ENCODE measurements at regions not wholly inside any gene's neighbourhood (a gene's known extent, or its start where the extent isn't known, plus 50 kb on each side); places are given as distances from the start of the nearest gene placed in this dataset.
"Not testable (repeated sequence)": the region's sequence is repeated elsewhere in the genome, so short reads cannot be mapped to it uniquely, and the experiment has no call there.

- H3K4me3 ChIP-seq (ENCODE audit: low read length): no peak overlapping the region
- H3K36me3 ChIP-seq (ENCODE audit: control insufficient read depth, low read depth, low read length): no peaks in the 10 kb centered on the region
Observed at GRCh38 chr9:25381141-25381540, 297.1 kb downstream of the TUSC1 start.

GRCh38 chr9:25377039-25377438 is 301.2 kb downstream of the TUSC1 start:
- Histone ChIP-seq H3K4me1 (ENCODE audit: control insufficient read depth, low read depth, low read length) (no peaks in the 10 kb centered on the region), H3K27ac (ENCODE audit: low read length) (no peak overlapping the region), H3K27me3 (ENCODE audit: control insufficient read depth, insufficient read depth, low read length) (no peaks in the 10 kb centered on the region), H3K9me3 (ENCODE audit: control insufficient read depth, low read depth, low read length) (no peaks in the 10 kb centered on the region), H3K4me3 (ENCODE audit: low read length) (no peak overlapping the region), H3K9ac (ENCODE audit: low read length) (no peak overlapping the region), H3K36me3 (ENCODE audit: control insufficient read depth, low read depth, low read length) (no peaks in the 10 kb centered on the region)

More at GRCh38 chr9:25381141-25381540, 297.1 kb downstream of the TUSC1 start:
- H3K27me3 ChIP-seq (ENCODE audit: control insufficient read depth, insufficient read depth, low read length): no peaks in the 10 kb centered on the region
- no peak overlapping the region for H3K27ac ChIP-seq (ENCODE audit: low read length)
- H3K9me3 ChIP-seq (ENCODE audit: control insufficient read depth, low read depth, low read length): no peaks in the 10 kb centered on the region
- H3K9ac ChIP-seq (ENCODE audit: low read length): no peak overlapping the region
- no peaks in the 10 kb centered on the region for H3K4me1 ChIP-seq (ENCODE audit: control insufficient read depth, low read depth, low read length)

GRCh38 chr9:25374281-25374680 is 304.0 kb downstream of the TUSC1 start:
- H3K36me3 ChIP-seq (ENCODE audit: control insufficient read depth, low read depth, low read length): no peaks in the 10 kb centered on the region
- H3K27me3 ChIP-seq (ENCODE audit: control insufficient read depth, insufficient read depth, low read length): no peaks in the 10 kb centered on the region
- H3K4me1 ChIP-seq (ENCODE audit: control insufficient read depth, low read depth, low read length): no peaks in the 10 kb centered on the region
- H3K9ac ChIP-seq (ENCODE audit: low read length): no peak overlapping the region
- no peak overlapping the region for H3K27ac ChIP-seq (ENCODE audit: low read length)
- H3K9me3 ChIP-seq (ENCODE audit: control insufficient read depth, low read depth, low read length): no peaks in the 10 kb centered on the region
- H3K4me3 ChIP-seq (ENCODE audit: low read length): no peak overlapping the region

GRCh38 chr9:25366906-25367305 is 311.3 kb downstream of the TUSC1 start:
- no peaks in the 10 kb centered on the region for H3K27me3 ChIP-seq (ENCODE audit: control insufficient read depth, insufficient read depth, low read length)
- H3K9me3 ChIP-seq (ENCODE audit: control insufficient read depth, low read depth, low read length): no peaks in the 10 kb centered on the region
- no peaks in the 10 kb centered on the region for H3K4me1 ChIP-seq (ENCODE audit: control insufficient read depth, low read depth, low read length)
- no peak overlapping the region for H3K27ac ChIP-seq (ENCODE audit: low read length)
- H3K4me3 ChIP-seq (ENCODE audit: low read length): no peak overlapping the region
- no peak overlapping the region for H3K9ac ChIP-seq (ENCODE audit: low read length)
- no peaks in the 10 kb centered on the region for H3K36me3 ChIP-seq (ENCODE audit: control insufficient read depth, low read depth, low read length)

GRCh38 chr9:25353783-25354182 is 324.5 kb downstream of the TUSC1 start:
- H3K27ac ChIP-seq (ENCODE audit: low read length): no peak overlapping the region
- H3K9ac ChIP-seq (ENCODE audit: low read length): no peak overlapping the region
- H3K4me3 ChIP-seq (ENCODE audit: low read length): no peak overlapping the region
- H3K27me3 ChIP-seq (ENCODE audit: control insufficient read depth, insufficient read depth, low read length): no peaks in the 10 kb centered on the region
- no peaks in the 10 kb centered on the region for H3K4me1 ChIP-seq (ENCODE audit: control insufficient read depth, low read depth, low read length)
- peaks cover 14% of the 10 kb centered on the region for H3K9me3 ChIP-seq (ENCODE audit: control insufficient read depth, low read depth, low read length)
- H3K36me3 ChIP-seq (ENCODE audit: control insufficient read depth, low read depth, low read length): no peaks in the 10 kb centered on the region

GRCh38 chr9:25350011-25350410 is 328.2 kb downstream of the TUSC1 start:
- Histone ChIP-seq H3K27me3 (ENCODE audit: control insufficient read depth, insufficient read depth, low read length) (no peaks in the 10 kb centered on the region), H3K9ac (ENCODE audit: low read length) (no peak overlapping the region), H3K27ac (ENCODE audit: low read length) (no peak overlapping the region), H3K4me1 (ENCODE audit: control insufficient read depth, low read depth, low read length) (no peaks in the 10 kb centered on the region), H3K36me3 (ENCODE audit: control insufficient read depth, low read depth, low read length) (no peaks in the 10 kb centered on the region), H3K9me3 (ENCODE audit: control insufficient read depth, low read depth, low read length) (no peaks in the 10 kb centered on the region), H3K4me3 (ENCODE audit: low read length) (no peak overlapping the region)

GRCh38 chr9:25322142-25322541 is 356.1 kb downstream of the TUSC1 start:
- Histone ChIP-seq H3K4me3 (ENCODE audit: low read length) (no peak overlapping the region), H3K27ac (ENCODE audit: low read length) (no peak overlapping the region), H3K4me1 (ENCODE audit: control insufficient read depth, low read depth, low read length) (no peaks in the 10 kb centered on the region), H3K9me3 (ENCODE audit: control insufficient read depth, low read depth, low read length) (no peaks in the 10 kb centered on the region), H3K36me3 (ENCODE audit: control insufficient read depth, low read depth, low read length) (no peaks in the 10 kb centered on the region), H3K27me3 (ENCODE audit: control insufficient read depth, insufficient read depth, low read length) (no peaks in the 10 kb centered on the region), H3K9ac (ENCODE audit: low read length) (no peak overlapping the region)

GRCh38 chr9:25310961-25311360 is 367.3 kb downstream of the TUSC1 start:
- H3K36me3 ChIP-seq (ENCODE audit: control insufficient read depth, low read depth, low read length): no peaks in the 10 kb centered on the region
- no peaks in the 10 kb centered on the region for H3K4me1 ChIP-seq (ENCODE audit: control insufficient read depth, low read depth, low read length)
- H3K27ac ChIP-seq (ENCODE audit: low read length): no peak overlapping the region
- no peaks in the 10 kb centered on the region for H3K9me3 ChIP-seq (ENCODE audit: control insufficient read depth, low read depth, low read length)
- no peak overlapping the region for H3K9ac ChIP-seq (ENCODE audit: low read length)
- H3K27me3 ChIP-seq (ENCODE audit: control insufficient read depth, insufficient read depth, low read length): no peaks in the 10 kb centered on the region
- H3K4me3 ChIP-seq (ENCODE audit: low read length): no peak overlapping the region

- H3K27me3 ChIP-seq (ENCODE audit: control insufficient read depth, insufficient read depth, low read length): no peaks in the 10 kb centered on the region
- no peak overlapping the region for H3K9ac ChIP-seq (ENCODE audit: low read length)
- no peaks in the 10 kb centered on the region for H3K9me3 ChIP-seq (ENCODE audit: control insufficient read depth, low read depth, low read length)
- H3K27ac ChIP-seq (ENCODE audit: low read length): no peak overlapping the region
- H3K4me3 ChIP-seq (ENCODE audit: low read length): no peak overlapping the region
- no peaks in the 10 kb centered on the region for H3K36me3 ChIP-seq (ENCODE audit: control insufficient read depth, low read depth, low read length)
- no peaks in the 10 kb centered on the region for H3K4me1 ChIP-seq (ENCODE audit: control insufficient read depth, low read depth, low read length)
Observed at GRCh38 chr9:25308549-25308948, 369.7 kb downstream of the TUSC1 start.

- no peaks in the 10 kb centered on the region for H3K27me3 ChIP-seq (ENCODE audit: control insufficient read depth, insufficient read depth, low read length)
- H3K36me3 ChIP-seq (ENCODE audit: control insufficient read depth, low read depth, low read length): no peaks in the 10 kb centered on the region
- no peak overlapping the region for H3K4me3 ChIP-seq (ENCODE audit: low read length)
- no peak overlapping the region for H3K9ac ChIP-seq (ENCODE audit: low read length)
- no peaks in the 10 kb centered on the region for H3K4me1 ChIP-seq (ENCODE audit: control insufficient read depth, low read depth, low read length)
- H3K27ac ChIP-seq (ENCODE audit: low read length): no peak overlapping the region
- H3K9me3 ChIP-seq (ENCODE audit: control insufficient read depth, low read depth, low read length): no peaks in the 10 kb centered on the region
Observed at GRCh38 chr9:25302601-25303000, 375.6 kb downstream of the TUSC1 start.

- not testable (repeated sequence) for H3K27ac ChIP-seq (ENCODE audit: low read length); H3K9ac ChIP-seq (ENCODE audit: low read length); H3K4me3 ChIP-seq (ENCODE audit: low read length); H3K36me3 ChIP-seq (ENCODE audit: control insufficient read depth, low read depth, low read length); H3K27me3 ChIP-seq (ENCODE audit: control insufficient read depth, insufficient read depth, low read length); H3K4me1 ChIP-seq (ENCODE audit: control insufficient read depth, low read depth, low read length); H3K9me3 ChIP-seq (ENCODE audit: control insufficient read depth, low read depth, low read length)
Observed at GRCh38 chr9:25288195-25288594, 390.0 kb downstream of the TUSC1 start.

GRCh38 chr9:25284365-25284764 is 393.9 kb downstream of the TUSC1 start:
- no peaks in the 10 kb centered on the region for H3K36me3 ChIP-seq (ENCODE audit: control insufficient read depth, low read depth, low read length)
- H3K9me3 ChIP-seq (ENCODE audit: control insufficient read depth, low read depth, low read length): no peaks in the 10 kb centered on the region
- H3K27ac ChIP-seq (ENCODE audit: low read length): no peak overlapping the region
- H3K27me3 ChIP-seq (ENCODE audit: control insufficient read depth, insufficient read depth, low read length): no peaks in the 10 kb centered on the region
- H3K4me3 ChIP-seq (ENCODE audit: low read length): no peak overlapping the region
- no peak overlapping the region for H3K9ac ChIP-seq (ENCODE audit: low read length)
- no peaks in the 10 kb centered on the region for H3K4me1 ChIP-seq (ENCODE audit: control insufficient read depth, low read depth, low read length)

Data from iPS-18a (cell line).